ENCODE measurements at regions not wholly inside any gene's neighbourhood (a gene's known extent, or its start where the extent isn't known, plus 50 kb on each side); places are given as distances from the start of the nearest gene placed in this dataset.

GRCh38 chr7:68309806-68310205 is 1288.5 kb upstream of the AUTS2 start:
- BruUV-seq (replicated peaks) = no TSS peak
- TF ChIP-seq, protein P1, sequence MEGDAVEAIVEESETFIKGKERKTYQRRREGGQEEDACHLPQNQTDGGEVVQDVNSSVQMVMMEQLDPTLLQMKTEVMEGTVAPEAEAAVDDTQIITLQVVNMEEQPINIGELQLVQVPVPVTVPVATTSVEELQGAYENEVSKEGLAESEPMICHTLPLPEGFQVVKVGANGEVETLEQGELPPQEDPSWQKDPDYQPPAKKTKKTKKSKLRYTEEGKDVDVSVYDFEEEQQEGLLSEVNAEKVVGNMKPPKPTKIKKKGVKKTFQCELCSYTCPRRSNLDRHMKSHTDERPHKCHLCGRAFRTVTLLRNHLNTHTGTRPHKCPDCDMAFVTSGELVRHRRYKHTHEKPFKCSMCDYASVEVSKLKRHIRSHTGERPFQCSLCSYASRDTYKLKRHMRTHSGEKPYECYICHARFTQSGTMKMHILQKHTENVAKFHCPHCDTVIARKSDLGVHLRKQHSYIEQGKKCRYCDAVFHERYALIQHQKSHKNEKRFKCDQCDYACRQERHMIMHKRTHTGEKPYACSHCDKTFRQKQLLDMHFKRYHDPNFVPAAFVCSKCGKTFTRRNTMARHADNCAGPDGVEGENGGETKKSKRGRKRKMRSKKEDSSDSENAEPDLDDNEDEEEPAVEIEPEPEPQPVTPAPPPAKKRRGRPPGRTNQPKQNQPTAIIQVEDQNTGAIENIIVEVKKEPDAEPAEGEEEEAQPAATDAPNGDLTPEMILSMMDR (conservative IDR thresholded peaks at IDR 0.05; ENCODE audit: low read depth, low read length) = no peak
- TF ChIP-seq EZH2 (IDR thresholded peaks at IDR 0.05; ENCODE audit: borderline replicate concordance, low read depth, low read length, poor library complexity, severe bottlenecking) = no peak

GRCh38 chr7:68311958-68312357 is 1286.3 kb upstream of the AUTS2 start:
- Histone ChIP-seq H3K4me3 (ENCODE audit: low read depth, low read length, poor library complexity, severe bottlenecking) (no peak overlapping the region), H3K27me3 (replicated peaks; ENCODE audit: insufficient read depth, low read depth, low read length, poor library complexity) (no peaks in the 10 kb centered on the region), H3K4me1 (ENCODE audit: insufficient read depth, low read length, poor library complexity, severe bottlenecking) (no peaks in the 10 kb centered on the region), H3K9me3 (ENCODE audit: low read depth, low read length, poor library complexity, severe bottlenecking) (no peaks in the 10 kb centered on the region), H3K27ac (ENCODE audit: low read depth, low read length, poor library complexity, severe bottlenecking) (no peak overlapping the region), H3K36me3 (ENCODE audit: insufficient read depth, low read length, poor library complexity, severe bottlenecking) (no peaks in the 10 kb centered on the region)
- DNase-seq (ENCODE audit: low spot score) = no peak
- ChIA-PET POLR2A (ENCODE audit: low non-redundant PET) (no interaction called here), CTCF (no interaction called here)
- no TSS peak for BruUV-seq (replicated peaks)
- intact Hi-C loops (cut with micrococcal nuclease; ENCODE audit: unreplicated experiment) = no loop called here
- TF ChIP-seq, protein P1 (conservative IDR thresholded peaks at IDR 0.05; ENCODE audit: low read depth, low read length) = no peak
- no peak for TF ChIP-seq EZH2 (IDR thresholded peaks at IDR 0.05; ENCODE audit: borderline replicate concordance, low read depth, low read length, poor library complexity, severe bottlenecking)

More at GRCh38 chr7:68309806-68310205, 1288.5 kb upstream of the AUTS2 start:
- ChIA-PET CTCF (no interaction called here), POLR2A (ENCODE audit: low non-redundant PET) (no interaction called here)
- Histone ChIP-seq H3K4me3 (ENCODE audit: low read depth, low read length, poor library complexity, severe bottlenecking) (no peak overlapping the region), H3K4me1 (ENCODE audit: insufficient read depth, low read length, poor library complexity, severe bottlenecking) (no peaks in the 10 kb centered on the region), H3K27ac (ENCODE audit: low read depth, low read length, poor library complexity, severe bottlenecking) (no peak overlapping the region), H3K36me3 (ENCODE audit: insufficient read depth, low read length, poor library complexity, severe bottlenecking) (no peaks in the 10 kb centered on the region), H3K9me3 (ENCODE audit: low read depth, low read length, poor library complexity, severe bottlenecking) (no peaks in the 10 kb centered on the region), H3K27me3 (replicated peaks; ENCODE audit: insufficient read depth, low read depth, low read length, poor library complexity) (no peaks in the 10 kb centered on the region)
- intact Hi-C loops (cut with micrococcal nuclease; ENCODE audit: unreplicated experiment) = no loop called here
- DNase-seq (ENCODE audit: low spot score) = no peak

DNA sequence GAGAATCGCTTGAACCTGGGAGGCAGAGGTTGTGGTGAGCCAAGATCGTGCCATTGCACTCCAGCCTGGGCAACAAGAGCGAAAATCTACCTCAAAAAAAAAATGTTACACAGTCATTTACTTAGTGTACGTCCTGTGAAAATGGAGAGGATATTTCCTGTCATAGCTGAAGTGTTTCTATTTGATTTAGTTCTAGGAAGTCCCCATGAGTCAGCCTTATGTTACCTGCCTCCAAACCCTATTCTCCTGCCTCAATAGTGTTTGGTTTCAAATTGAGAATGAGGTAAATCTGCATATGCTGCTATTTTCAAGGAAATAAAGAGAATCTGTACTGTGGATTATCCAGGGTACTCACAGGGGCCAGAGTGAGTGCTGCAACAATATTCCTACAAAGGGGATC is 1284.5 kb upstream of the AUTS2 start:
- no peaks in the 10 kb centered on the region for H3K27me3 ChIP-seq (replicated peaks; ENCODE audit: insufficient read depth, low read depth, low read length, poor library complexity)
- no peak overlapping the region for H3K27ac ChIP-seq (ENCODE audit: low read depth, low read length, poor library complexity, severe bottlenecking)
- BruUV-seq (replicated peaks) = no TSS peak
- H3K4me1 ChIP-seq (ENCODE audit: insufficient read depth, low read length, poor library complexity, severe bottlenecking) = no peaks in the 10 kb centered on the region
- DNase-seq (ENCODE audit: low spot score) = no peak
- TF ChIP-seq, protein P1 (conservative IDR thresholded peaks at IDR 0.05; ENCODE audit: low read depth, low read length) = no peak
- TF ChIP-seq EZH2 (IDR thresholded peaks at IDR 0.05; ENCODE audit: borderline replicate concordance, low read depth, low read length, poor library complexity, severe bottlenecking) = no peak
- no peak overlapping the region for H3K4me3 ChIP-seq (ENCODE audit: low read depth, low read length, poor library complexity, severe bottlenecking)
- CTCF ChIA-PET = no interaction called here
- no peaks in the 10 kb centered on the region for H3K9me3 ChIP-seq (ENCODE audit: low read depth, low read length, poor library complexity, severe bottlenecking)
- POLR2A ChIA-PET (ENCODE audit: low non-redundant PET) = no interaction called here
- H3K36me3 ChIP-seq (ENCODE audit: insufficient read depth, low read length, poor library complexity, severe bottlenecking) = no peaks in the 10 kb centered on the region
- intact Hi-C loops (cut with micrococcal nuclease; ENCODE audit: unreplicated experiment) = no loop called here

Measured in A673 (cell line).